TTC549 (cell line): ENCODE measurements at regions not wholly inside any gene's neighbourhood (a gene's known extent, or its start where the extent isn't known, plus 50 kb on each side); places are given as distances from the start of the nearest gene placed in this dataset.

Source experiments
- FAIRE-seq: peaks from 2 replicates; lab custom pipeline; 2012; peaks lifted over from hg19 to GRCh38; lab: Jason Lieb, UNC

DNA sequence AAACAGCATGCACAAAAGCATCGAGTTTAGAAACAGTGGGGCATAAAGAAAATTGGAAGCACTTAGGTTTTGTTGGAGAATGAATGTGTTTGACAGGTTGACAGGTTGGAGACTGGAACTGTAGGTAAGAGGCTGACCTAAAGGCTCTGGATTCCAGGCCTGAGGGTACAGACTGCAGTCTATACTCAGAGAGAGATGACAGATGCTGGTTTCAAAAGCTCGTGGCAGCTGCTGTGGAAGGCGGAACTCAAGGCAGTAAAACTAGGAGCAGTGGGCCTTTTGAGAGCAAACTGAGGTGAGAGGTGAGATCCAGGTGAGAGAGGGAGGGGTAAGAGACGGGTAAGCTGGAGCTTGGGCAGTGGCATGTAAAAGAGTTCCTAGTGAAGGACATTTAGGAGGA, 415.2 kb downstream of the TRIML1 start:
- no peak for FAIRE-seq

GRCh38 chr4:188573104-188573503, 433.9 kb downstream of the TRIML1 start:
- FAIRE-seq = no peak

GRCh38 chr4:188578657-188579056, 439.4 kb downstream of the TRIML1 start:
- no peak for FAIRE-seq

- no peak for FAIRE-seq
These were observed 456.8 kb downstream of the TRIML1 start for GRCh38 chr4:188596021-188596420.

GRCh38 chr4:188603646-188604045, 464.4 kb downstream of the TRIML1 start:
- no peak for FAIRE-seq

- no peak for FAIRE-seq
These were observed 467.4 kb downstream of the TRIML1 start for GRCh38 chr4:188606635-188607034.

DNA sequence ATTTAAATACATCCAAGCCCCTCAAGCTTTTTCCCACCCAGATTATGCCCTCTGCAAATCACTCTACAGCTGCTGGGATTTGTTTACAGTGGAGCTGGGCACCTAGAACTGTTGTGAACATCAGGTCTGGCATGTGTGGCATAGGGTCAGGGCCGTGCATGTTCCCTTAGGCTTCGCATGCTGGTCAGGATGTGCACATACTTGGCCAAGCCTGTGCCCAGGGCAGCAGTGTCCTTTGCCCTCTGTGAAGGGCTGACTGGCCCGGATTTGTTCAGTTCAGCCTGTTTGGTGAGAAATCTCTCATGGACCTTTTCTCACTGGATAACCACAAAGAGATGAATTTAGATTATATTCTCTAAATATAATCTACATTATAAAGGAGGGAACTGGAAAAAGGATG, 471.9 kb downstream of the TRIML1 start:
- no peak for FAIRE-seq

GRCh38 chr4:188612659-188613058, 473.4 kb downstream of the TRIML1 start:
- no peak for FAIRE-seq

DNA sequence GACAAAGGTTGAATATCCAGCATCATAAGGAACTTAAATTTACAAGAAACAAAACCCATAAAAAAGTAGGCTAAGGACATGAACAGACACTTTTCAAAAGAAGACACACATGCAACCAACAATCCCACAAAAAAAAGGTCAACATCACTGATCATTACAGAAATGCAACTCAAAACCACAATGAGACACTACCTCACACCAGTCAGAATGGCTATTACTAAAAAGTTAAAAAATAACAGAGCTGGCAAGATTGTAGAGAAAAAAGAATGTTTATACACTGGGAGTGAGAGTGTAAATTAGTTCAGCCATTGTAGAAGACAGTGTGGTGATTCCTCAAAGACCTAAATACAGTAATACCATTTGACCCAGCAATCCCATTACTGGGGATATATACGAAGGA, 474.7 kb downstream of the TRIML1 start:
- FAIRE-seq = no peak

- no peak for FAIRE-seq
These were observed 480.4 kb downstream of the TRIML1 start for GRCh38 chr4:188619456-188620149.

GRCh38 chr4:188620608-188621007, 481.4 kb downstream of the TRIML1 start:
- FAIRE-seq = no peak

GRCh38 chr4:188623314-188623854, 484.1 kb downstream of the TRIML1 start:
- FAIRE-seq = no peak

GRCh38 chr4:188624370-188624769, 485.1 kb downstream of the TRIML1 start:
- no peak for FAIRE-seq

- FAIRE-seq = no peak
These were observed 488.7 kb downstream of the TRIML1 start for GRCh38 chr4:188627892-188628291.

DNA sequence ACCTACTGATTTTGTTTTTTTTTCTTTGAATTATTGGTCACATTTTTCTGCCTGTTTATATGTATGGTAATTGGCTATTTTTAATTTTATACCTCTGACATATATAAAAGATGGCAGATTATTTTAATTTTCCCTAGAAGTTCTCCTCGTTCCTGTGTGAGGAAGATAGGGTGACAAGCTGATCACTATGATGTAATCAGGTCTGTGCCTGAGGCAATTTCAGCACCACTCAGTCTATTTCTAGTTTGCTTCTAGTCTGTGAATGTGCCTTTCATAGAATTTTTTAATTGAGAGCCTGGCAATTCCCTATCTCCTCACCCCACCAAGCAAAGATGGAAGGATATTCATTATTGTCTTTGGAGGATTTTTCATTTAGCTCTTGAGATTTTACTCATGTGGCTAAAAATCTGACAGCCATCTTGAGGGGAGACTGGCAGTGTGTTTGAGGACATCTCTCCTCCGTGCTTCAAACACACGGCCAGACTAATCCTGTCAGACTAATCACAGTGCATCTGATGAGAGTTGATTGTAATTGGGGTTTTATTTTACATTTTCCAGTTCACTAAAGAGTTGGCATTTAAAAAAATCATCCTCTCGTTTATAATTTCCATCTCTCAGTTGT, 500.3 kb downstream of the TRIML1 start:
- FAIRE-seq = no peak

DNA sequence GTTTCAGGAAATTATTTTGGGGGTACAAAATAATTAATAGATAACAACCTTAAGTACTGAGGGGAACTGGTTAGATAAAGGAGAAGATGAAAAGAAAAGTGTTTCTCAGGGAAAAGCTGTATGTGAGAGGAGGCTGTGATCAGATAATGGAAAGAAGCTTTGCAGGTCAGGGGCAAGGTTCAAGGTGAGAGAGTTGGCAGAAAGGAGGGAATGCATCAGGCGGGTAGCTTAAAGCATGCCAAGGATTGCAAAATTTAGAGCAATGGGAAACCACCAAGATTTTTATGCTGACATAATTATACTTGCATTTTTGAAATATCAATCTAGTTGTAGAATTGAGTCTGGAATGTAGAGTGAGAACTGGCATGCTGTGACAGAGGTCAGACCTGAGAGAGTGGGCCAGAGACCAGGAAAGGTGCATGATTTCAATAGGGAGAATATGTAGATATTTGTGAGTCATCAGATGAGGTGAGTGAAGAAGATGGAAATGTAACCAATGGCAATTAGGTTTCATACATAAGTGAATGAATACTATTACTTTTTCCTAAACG, 508.7 kb downstream of the TRIML1 start:
- no peak for FAIRE-seq

GRCh38 chr4:188649635-188650034, 510.4 kb downstream of the TRIML1 start:
- FAIRE-seq = no peak

DNA sequence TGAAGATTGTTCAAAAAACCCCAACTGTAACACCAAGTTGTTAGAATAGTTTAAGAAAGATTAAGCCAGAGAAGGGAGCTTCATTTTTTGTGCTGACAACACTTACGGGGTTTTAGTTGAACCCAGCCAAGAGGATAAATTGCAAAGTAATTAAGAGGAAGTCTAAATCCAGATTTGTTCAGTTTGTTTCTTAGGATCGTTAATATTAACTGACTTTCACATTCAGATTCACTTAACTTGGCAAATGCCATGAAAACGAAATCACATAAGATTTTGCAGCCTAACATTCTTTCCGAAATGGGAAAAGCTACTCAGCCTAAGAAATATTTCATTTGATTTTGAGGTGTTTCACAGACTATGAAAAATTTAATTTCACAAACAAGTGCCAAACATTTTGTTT, 511.3 kb downstream of the TRIML1 start:
- FAIRE-seq = no peak

GRCh38 chr4:188657365-188657764, 518.1 kb downstream of the TRIML1 start:
- FAIRE-seq = no peak

- FAIRE-seq = no peak
These were observed 519.8 kb downstream of the TRIML1 start for GRCh38 chr4:188658958-188659522.

GRCh38 chr4:188660796-188661195, 521.6 kb downstream of the TRIML1 start:
- no peak for FAIRE-seq

- no peak for FAIRE-seq
These were observed 522.3 kb downstream of the TRIML1 start for GRCh38 chr4:188661502-188661901.

DNA sequence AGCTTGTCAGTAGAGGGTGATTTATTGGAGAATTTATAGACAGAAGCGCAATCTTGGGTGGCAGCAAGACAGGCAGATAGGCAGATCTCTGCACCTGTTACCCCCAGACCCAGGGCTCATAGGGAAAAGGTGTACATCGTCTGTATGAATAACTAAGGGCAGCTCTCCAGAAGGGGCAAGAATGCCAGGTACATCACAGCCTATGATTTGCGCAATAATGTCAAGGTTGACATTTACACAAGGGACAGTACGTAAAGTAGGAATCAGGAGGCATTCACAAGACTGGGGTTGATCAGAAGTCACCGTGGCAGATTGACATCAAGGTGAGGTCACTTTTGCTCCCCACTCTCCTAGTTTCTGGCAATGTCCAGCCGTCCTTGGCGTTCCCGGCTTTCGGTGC, 524.1 kb downstream of the TRIML1 start:
- no peak for FAIRE-seq
